ENCODE measurements at regions not wholly inside any gene's neighbourhood (a gene's known extent, or its start where the extent isn't known, plus 50 kb on each side); places are given as distances from the start of the nearest gene placed in this dataset.

DNA sequence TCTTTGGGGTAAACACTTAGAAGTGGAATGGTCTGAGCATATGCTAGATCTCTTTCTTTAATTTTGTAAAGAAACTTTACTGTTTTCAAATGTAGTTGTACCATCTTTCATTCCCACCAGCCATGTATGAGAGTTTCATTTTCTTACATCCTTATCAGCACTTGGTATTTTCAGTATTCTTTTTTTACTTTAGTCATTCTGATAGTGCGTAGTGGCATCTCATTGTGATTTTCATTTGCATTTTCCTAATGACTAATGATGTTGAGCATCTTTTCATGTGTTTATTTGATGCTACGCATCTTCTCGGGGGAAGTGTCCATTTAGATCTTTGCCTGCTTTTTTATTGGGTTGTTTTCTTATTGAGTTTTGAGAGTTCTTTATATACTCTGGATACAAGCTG is 71.3 kb upstream of the PRPS1 start:
- no peak for DNase-seq (ENCODE audit: low read depth)
- no peak overlapping the region for H3K4me3 ChIP-seq (ENCODE audit: low read depth, low read length)

DNA sequence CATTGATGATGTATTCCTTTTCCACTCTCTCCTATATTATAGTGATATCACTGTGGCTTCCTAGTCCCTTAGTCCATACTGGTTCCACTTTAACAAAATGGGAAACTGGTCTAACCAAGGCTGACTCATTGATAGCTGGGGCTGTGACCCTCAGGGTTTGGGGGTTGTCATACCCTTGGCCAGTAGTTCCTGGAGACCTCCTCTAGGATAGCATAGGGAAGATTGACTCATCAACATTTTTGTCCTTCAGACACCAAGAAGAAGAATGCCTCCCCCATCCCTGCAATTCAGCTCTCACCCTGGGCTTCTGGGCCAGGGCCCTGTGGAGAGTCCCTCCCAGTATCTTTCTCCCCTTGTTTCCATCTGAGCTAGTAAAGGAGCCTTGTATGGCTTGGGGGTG is 68.8 kb upstream of the PRPS1 start:
- DNase-seq (ENCODE audit: low read depth): no peak
- H3K4me3 ChIP-seq (ENCODE audit: low read depth, low read length): no peak overlapping the region

- no peak for DNase-seq (ENCODE audit: low read depth)
- H3K4me3 ChIP-seq (ENCODE audit: low read depth, low read length): no peak overlapping the region
Measured at GRCh38 chrX:107560041-107560440, 68.3 kb upstream of the PRPS1 start.

DNA sequence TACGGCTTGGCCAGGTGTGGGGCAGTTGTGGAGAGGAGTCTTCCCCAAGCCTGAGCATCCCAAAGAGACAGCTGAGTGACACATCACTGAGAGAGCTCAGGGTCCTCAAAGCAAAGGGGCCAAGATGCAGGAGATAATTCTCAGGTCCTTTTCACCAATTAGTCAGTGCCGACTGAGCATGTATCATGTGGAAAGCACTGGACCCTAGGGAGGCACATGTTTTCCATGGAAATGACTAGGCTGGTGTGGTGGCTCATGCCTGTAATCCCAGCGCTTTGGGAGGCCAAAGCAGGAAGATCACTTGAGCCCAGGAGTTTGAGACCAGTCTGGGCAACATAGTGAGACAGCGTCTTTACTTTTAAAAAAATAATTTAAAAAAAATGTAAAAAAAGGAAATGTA is 67.3 kb upstream of the PRPS1 start:
- no peak for DNase-seq (ENCODE audit: low read depth)
- no peak overlapping the region for H3K4me3 ChIP-seq (ENCODE audit: low read depth, low read length)

GRCh38 chrX:107561468-107562215 is 66.7 kb upstream of the PRPS1 start:
- DNase-seq (ENCODE audit: low read depth): no peak
- no peak overlapping the region for H3K4me3 ChIP-seq (ENCODE audit: low read depth, low read length)

DNA sequence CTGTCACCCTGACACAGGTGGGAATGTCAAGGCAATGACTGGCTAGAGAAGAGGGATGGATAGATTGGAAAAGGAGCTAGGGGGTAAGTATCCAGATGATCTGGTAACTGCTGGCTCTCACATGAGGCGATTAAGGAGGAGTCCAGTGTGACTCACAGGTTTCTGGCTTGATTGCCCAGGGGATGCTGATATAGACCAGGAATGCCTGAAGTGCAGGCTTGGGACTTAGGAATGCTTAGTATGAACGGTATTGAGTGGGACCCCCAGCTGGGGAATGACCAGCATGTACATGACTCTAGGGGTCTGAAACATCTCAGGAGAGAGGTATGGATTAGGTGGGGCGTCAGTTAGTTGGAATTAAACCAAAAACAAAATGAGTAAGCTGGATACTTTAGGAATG is 65.8 kb upstream of the PRPS1 start:
- DNase-seq (ENCODE audit: low read depth): no peak

GRCh38 chrX:107563824-107564223 is 64.5 kb upstream of the PRPS1 start:
- H3K4me3 ChIP-seq (ENCODE audit: low read depth, low read length): no peak overlapping the region
- no peak for DNase-seq (ENCODE audit: low read depth)

More for the DNA sequence above, 65.8 kb upstream of the PRPS1 start:
- no peak overlapping the region for H3K4me3 ChIP-seq (ENCODE audit: low read depth, low read length)

DNA sequence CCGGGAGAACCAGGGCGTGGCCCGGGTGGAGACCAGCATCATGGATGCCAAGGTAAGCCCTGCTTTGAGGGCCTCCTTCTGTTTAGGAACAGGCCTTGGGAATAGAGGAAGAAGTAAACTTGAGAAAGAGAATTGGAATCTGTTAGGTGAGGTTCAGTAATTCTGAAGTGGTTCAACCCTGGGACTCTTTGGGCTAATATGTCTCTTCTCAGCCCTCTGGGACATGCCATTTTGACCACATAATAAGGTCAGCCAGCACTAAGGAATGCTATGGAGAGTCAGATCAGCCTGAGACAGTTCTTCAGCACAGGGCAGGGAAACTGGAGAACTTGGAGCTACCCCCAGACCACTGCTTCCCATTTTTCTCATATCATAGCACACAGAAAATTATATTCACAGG is 63.3 kb upstream of the PRPS1 start:
- no peak for DNase-seq (ENCODE audit: low read depth)

GRCh38 chrX:107565931-107566603 is 62.2 kb upstream of the PRPS1 start:
- no peak overlapping the region for H3K4me3 ChIP-seq (ENCODE audit: low read depth, low read length)
- no peak for DNase-seq (ENCODE audit: low read depth)

More for the DNA sequence above, 63.3 kb upstream of the PRPS1 start:
- H3K4me3 ChIP-seq (ENCODE audit: low read depth, low read length): no peak overlapping the region

- H3K4me3 ChIP-seq (ENCODE audit: low read depth, low read length): no peak overlapping the region
- DNase-seq (ENCODE audit: low read depth): no peak
Measured at GRCh38 chrX:107566604-107567262, 61.6 kb upstream of the PRPS1 start.

- no peak for DNase-seq (ENCODE audit: low read depth)
- no peak overlapping the region for H3K4me3 ChIP-seq (ENCODE audit: low read depth, low read length)
Measured at GRCh38 chrX:107567370-107567769, 60.9 kb upstream of the PRPS1 start.

GRCh38 chrX:107571296-107571998 is 56.9 kb upstream of the PRPS1 start:
- no peak overlapping the region for H3K4me3 ChIP-seq (ENCODE audit: low read depth, low read length)
- peak; percentile 81 for DNase-seq (ENCODE audit: low read depth)

DNA sequence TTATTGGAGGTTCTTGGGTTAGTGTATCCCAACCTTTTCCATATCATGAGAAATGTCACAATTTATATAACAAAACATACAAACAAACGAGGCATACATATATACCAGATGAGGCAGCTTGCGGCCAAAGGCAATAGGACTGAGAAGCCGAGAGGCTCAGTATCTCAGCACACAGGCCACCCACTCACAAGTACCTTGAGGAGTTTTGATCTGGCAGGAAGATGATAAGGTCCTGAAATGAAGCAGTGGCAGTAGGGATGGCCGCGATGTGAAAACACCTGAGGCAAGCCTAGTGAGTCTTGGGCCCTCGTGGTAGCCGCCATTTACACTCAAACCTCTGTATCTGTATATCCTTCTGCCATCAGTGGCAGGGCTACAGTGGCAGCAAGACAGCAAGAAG is 55.3 kb upstream of the PRPS1 start:
- no peak for DNase-seq (ENCODE audit: low read depth)
- H3K4me3 ChIP-seq (ENCODE audit: low read depth, low read length): no peak overlapping the region

DNA sequence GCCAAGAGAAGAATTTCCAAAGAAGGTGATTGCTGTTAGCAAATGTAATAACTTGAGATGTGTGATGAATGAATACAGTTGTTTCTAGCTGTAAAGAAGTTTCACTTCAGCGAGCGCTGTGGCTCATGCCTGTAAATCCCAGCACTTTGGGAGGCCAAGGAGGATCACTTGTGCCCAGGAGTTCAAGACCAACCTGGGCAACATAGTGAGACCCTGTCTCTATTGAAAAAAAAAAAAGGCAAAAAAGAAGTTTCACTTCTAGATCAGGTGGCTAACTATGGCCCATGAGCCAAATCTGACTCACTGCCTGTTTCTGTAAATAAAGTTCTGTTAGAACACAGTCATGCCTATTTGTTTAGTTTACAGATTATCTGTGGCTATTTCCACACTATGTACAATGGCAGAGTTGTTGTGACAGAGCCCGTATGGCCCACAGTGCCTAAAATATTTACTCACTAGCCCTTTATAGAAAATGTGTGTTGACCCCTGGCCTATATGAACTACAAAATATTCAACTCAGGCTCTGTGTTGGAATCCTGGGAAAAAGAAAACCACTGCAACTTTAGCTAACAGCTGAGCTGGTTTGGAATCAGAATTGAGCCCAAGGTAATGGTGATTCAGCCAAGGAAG is 54.1 kb upstream of the PRPS1 start:
- H3K4me3 ChIP-seq (ENCODE audit: low read depth, low read length): no peak overlapping the region
- DNase-seq (ENCODE audit: low read depth): no peak

GRCh38 chrX:107574711-107575110 is 53.6 kb upstream of the PRPS1 start:
- no peak for DNase-seq (ENCODE audit: low read depth)
- H3K4me3 ChIP-seq (ENCODE audit: low read depth, low read length): no peak overlapping the region

DNA sequence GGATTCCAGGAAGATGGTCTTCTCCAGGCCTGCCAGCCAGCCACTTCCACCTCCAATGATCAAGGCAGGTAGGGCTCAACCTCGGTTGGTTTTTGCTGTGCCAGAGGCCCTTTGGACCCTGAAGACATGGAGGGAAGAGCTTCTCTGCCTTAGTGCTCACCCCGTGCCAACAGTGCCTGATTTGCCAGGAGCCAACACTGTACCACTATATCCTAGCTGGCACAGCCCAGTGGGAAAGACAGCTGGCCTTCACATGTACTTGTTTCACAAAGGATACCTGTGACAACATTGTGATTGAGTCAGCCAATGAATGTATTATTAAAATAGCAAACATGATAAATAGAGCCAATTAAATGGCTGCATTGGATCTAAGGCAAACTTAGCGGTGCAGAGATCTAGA is 51.9 kb upstream of the PRPS1 start:
- no peak overlapping the region for H3K4me3 ChIP-seq (ENCODE audit: low read depth, low read length)
- DNase-seq (ENCODE audit: low read depth): no peak

DNA sequence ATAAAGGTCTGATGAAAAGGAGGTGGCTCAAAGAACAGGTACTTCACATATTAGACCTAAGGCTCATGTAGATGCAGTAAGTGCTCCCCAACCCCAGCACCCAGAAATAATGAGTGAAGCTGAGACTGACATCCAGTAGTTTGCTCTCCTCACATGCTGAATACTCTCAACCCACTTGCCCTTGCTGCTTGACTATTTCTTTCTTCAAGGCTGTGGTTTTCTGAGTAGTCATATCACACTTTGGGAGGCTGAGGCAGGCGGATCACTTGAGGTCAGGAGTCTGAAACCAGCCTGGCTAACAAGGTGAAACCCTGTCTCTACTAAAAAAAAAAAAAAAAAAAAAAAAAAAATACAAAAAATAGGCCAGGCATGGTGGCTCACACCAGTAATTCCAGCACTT is 51.5 kb upstream of the PRPS1 start:
- no peak for DNase-seq (ENCODE audit: low read depth)

DNA sequence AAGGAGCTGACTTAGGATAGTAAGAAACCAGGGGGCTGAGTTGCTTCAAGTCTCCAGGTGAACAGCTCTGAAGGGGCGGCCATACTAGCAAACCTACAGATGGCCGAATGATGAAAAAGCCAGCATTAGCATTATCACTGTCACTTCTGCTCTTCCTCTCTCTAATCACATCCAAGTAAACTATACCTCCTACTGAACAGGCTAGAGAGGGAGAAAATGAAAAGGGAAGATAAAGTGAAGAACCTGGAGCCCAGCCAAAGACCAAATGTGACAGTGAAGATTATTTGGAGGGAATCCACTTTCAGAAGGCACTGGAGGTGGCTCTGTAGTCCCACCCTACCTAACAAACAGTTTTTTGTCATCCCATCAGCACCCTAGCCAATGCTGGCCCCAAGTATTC is 50.4 kb upstream of the PRPS1 start:
- no peak for DNase-seq (ENCODE audit: low read depth)
- no peak overlapping the region for H3K4me3 ChIP-seq (ENCODE audit: low read depth, low read length)

More for the DNA sequence above, 51.5 kb upstream of the PRPS1 start:
- H3K4me3 ChIP-seq (ENCODE audit: low read depth, low read length): no peak overlapping the region

Data from skeletal muscle cell (primary cell).